Osteocyte (in vitro differentiated cells): ENCODE measurements at regions not wholly inside any gene's neighbourhood (a gene's known extent, or its start where the extent isn't known, plus 50 kb on each side); places are given as distances from the start of the nearest gene placed in this dataset.

ENCODE experiments used
- DNase-seq: peaks from one replicate; pipeline ENCODE4 v3.0.0; 2021; ENCODE audit warnings: mixed read lengths; ENCODE audit not compliant: unreplicated experiment; ENCODE audit errors: extremely low spot score
- H3K27ac Mint-ChIP-seq: one replicate; pipeline ENCODE4 v1.8.0; 2021; ENCODE audit warnings: mild to moderate bottlenecking, mixed read lengths; ENCODE audit not compliant: unreplicated experiment
- H3K27me3 Mint-ChIP-seq: one replicate; pipeline ENCODE4 v1.8.0; 2021; ENCODE audit warnings: mixed read lengths; ENCODE audit not compliant: unreplicated experiment
- H3K36me3 Mint-ChIP-seq: one replicate; pipeline ENCODE4 v1.8.0; 2021; ENCODE audit warnings: mixed read lengths; ENCODE audit not compliant: unreplicated experiment
- H3K4me1 Mint-ChIP-seq: one replicate; pipeline ENCODE4 v1.8.0; 2021; ENCODE audit warnings: mixed read lengths; ENCODE audit not compliant: unreplicated experiment
- H3K4me3 Mint-ChIP-seq: one replicate; pipeline ENCODE4 v1.8.0; 2021; ENCODE audit warnings: mild to moderate bottlenecking, moderate library complexity, mixed read lengths; ENCODE audit not compliant: unreplicated experiment
- H3K9me3 Mint-ChIP-seq: one replicate; pipeline ENCODE4 v1.8.0; 2021; ENCODE audit warnings: mixed read lengths; ENCODE audit not compliant: unreplicated experiment
- TF ChIP-seq, protein P1 (sequence below): fragments of 200-600 bp; sonication (generic); IDR thresholded peaks from 2 replicates; pipeline ENCODE4 v1.5.0; 2021; ENCODE audit warnings: antibody characterized with exemption, mild to moderate bottlenecking, moderate library complexity

DNA sequence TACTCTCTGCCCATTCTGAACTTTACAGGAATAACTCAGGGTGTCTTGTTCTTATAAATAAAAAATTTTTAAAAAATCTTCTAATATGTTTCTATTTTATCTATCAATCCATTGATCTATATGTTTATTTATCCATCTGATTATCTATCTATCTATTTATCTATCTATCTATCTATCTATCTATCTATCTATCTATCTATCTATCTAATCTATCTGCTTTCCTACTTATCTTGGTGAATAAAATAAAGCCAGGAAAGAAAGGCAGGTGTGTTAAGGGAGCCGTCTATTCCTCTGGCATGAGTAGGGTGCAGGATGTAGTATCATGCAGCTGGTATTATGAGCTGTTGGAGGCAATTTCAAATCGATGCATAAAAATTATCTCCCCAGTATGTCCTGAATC, 153.0 kb downstream of the FOXA2 start:
- Mint-ChIP-seq H3K36me3 (no peaks in the 10 kb centered on the region), H3K27ac (no peak overlapping the region), H3K4me1 (peaks cover 2% of the 10 kb centered on the region), H3K4me3 (no peak overlapping the region), H3K27me3 (peaks cover 13% of the 10 kb centered on the region), H3K9me3 (no peaks in the 10 kb centered on the region)
- DNase-seq: no peak
- TF ChIP-seq, protein P1, sequence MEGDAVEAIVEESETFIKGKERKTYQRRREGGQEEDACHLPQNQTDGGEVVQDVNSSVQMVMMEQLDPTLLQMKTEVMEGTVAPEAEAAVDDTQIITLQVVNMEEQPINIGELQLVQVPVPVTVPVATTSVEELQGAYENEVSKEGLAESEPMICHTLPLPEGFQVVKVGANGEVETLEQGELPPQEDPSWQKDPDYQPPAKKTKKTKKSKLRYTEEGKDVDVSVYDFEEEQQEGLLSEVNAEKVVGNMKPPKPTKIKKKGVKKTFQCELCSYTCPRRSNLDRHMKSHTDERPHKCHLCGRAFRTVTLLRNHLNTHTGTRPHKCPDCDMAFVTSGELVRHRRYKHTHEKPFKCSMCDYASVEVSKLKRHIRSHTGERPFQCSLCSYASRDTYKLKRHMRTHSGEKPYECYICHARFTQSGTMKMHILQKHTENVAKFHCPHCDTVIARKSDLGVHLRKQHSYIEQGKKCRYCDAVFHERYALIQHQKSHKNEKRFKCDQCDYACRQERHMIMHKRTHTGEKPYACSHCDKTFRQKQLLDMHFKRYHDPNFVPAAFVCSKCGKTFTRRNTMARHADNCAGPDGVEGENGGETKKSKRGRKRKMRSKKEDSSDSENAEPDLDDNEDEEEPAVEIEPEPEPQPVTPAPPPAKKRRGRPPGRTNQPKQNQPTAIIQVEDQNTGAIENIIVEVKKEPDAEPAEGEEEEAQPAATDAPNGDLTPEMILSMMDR: no peak

DNA sequence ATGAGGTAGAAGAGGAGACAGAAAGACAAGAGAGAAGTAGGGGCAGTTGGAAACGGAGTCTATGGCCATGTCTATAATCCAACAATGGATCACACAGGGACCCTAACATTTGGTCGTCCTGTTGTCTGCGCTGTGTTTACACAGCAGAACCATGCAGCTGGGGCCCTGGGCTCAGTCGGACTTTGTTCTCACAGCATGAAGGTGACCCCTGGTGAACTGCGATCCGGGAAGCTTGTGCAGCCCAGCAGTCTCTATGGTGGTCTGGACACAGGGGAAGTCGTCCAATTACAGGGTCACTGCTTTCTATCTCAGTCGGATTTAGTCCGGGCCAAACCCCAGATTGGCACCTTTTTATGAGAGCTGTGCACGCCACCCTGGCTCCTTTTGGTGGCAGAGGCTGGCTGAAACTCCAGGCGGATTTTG, 153.6 kb downstream of the FOXA2 start:
- DNase-seq: no peak
- TF ChIP-seq, protein P1: no peak
- H3K27me3 Mint-ChIP-seq: peaks cover 13% of the 10 kb centered on the region
- no peaks in the 10 kb centered on the region for H3K36me3 Mint-ChIP-seq
- no peak overlapping the region for H3K4me3 Mint-ChIP-seq
- no peak overlapping the region for H3K27ac Mint-ChIP-seq
- H3K9me3 Mint-ChIP-seq: no peaks in the 10 kb centered on the region
- peaks cover 2% of the 10 kb centered on the region for H3K4me1 Mint-ChIP-seq

DNA sequence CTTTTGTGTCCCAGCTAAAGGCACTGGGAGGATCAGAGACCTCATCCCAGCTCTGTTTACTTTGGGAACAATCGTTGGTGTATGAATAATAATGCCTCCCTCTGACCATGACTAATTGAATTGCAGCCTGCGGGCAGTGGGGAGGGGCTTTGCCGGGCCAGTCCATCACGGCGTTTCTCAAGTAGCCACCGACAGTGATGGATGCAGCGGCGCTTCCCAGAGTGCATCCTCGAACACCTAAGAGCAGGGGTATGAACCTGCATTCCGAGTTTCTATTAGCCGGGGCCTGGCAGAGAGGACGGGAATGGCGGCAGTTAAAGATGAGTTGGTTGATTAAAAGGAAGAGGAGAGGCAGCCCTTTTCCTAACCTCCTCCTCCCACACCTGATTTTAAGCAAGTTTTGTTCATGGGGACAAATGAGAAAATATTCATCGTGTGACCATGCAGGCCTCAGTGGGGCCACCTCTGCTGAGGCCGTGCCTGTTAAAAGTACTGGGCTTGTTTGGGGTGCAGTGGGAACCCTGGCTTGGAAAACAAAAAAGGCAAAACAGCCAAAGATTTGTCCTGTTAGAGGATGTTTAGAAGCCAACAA, 154.1 kb downstream of the FOXA2 start:
- H3K27ac Mint-ChIP-seq: no peak overlapping the region
- no peak for DNase-seq
- H3K36me3 Mint-ChIP-seq: no peaks in the 10 kb centered on the region
- H3K4me1 Mint-ChIP-seq: peaks cover 2% of the 10 kb centered on the region
- H3K4me3 Mint-ChIP-seq: no peak overlapping the region
- TF ChIP-seq, protein P1: no peak
- no peaks in the 10 kb centered on the region for H3K9me3 Mint-ChIP-seq
- H3K27me3 Mint-ChIP-seq: peaks cover 13% of the 10 kb centered on the region

DNA sequence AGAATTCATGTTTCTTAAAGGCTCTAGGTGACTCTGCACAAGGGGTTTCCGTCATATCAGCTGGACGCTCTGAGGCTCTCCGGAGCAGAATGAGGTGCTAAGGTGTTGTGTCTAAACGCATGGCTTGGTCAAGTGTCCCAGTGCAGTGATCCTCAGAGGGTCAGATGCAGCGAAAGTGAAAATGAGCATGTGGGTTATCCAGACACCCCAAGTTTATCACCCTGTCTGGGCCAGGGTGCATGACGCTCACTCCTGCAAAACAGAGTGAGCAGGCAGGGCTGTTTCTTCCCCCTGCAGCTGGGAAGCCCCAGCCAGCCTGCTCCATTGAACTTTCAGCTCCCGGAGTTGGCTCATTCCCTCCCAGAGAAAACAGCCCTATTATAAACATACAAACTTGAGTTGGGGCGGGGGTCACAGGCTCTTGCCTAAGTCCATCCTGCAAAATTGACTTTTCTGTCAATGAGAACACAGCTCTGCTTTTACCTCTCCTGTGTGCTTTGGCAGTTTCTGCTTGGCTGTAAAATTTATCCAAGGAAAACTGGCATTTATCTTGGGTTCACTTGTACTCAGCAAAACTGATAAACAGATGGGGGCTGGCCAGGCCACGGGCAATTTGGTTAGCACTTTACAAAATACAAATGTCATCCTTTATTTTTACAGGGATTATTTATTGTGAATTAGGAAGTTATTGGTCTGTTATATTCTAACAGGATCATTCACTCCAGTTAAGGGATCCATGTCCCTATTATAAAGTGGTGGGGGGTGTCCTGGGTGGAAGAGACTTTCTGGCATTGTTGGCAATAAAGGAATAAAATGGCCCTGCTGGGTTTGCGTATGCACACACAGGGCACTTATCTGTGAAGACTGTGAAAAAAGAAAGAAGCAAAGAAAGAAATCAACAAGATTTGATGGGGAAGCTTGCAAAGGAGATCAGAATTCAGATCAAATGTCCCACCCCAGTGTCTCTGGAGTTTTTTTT, 154.9 kb downstream of the FOXA2 start:
- H3K4me3 Mint-ChIP-seq: no peak overlapping the region
- H3K4me1 Mint-ChIP-seq: peaks cover 2% of the 10 kb centered on the region
- H3K27ac Mint-ChIP-seq: no peak overlapping the region
- DNase-seq: no peak
- H3K9me3 Mint-ChIP-seq: no peaks in the 10 kb centered on the region
- peaks cover 13% of the 10 kb centered on the region for H3K27me3 Mint-ChIP-seq
- TF ChIP-seq, protein P1: no peak
- H3K36me3 Mint-ChIP-seq: no peaks in the 10 kb centered on the region

DNA sequence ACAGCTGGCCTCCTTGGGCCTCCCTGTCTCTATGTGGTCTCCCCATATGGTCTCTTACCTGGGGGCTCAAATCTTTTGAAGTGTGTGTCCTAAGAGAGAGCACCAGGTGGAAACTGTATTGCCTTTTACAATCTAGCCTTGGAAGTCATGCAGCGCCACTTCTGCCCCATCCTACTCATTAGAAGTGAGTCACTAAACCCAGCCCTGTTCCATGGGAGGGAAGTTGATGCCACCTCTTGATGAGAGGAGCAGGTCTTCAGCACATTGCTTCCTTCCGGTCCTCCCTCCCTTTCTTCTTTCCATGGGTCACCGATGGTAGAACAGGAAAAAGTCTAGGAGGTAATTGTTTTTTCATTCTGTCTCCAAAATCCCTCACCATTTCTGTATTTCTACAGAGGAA, 156.3 kb downstream of the FOXA2 start:
- peaks cover 2% of the 10 kb centered on the region for H3K4me1 Mint-ChIP-seq
- H3K9me3 Mint-ChIP-seq: no peaks in the 10 kb centered on the region
- H3K4me3 Mint-ChIP-seq: no peak overlapping the region
- H3K27ac Mint-ChIP-seq: no peak overlapping the region
- H3K27me3 Mint-ChIP-seq: peaks cover 13% of the 10 kb centered on the region
- no peak for DNase-seq
- no peaks in the 10 kb centered on the region for H3K36me3 Mint-ChIP-seq
- TF ChIP-seq, protein P1: no peak
